ENCODE measurements at regions not wholly inside any gene's neighbourhood (a gene's known extent, or its start where the extent isn't known, plus 50 kb on each side); places are given as distances from the start of the nearest gene placed in this dataset.
"Not testable (repeated sequence)": the region's sequence is repeated elsewhere in the genome, so short reads cannot be mapped to it uniquely, and the experiment has no call there.

- no peak for DNase-seq
Measured at GRCh38 chr16:65751622-65752521, 614.6 kb upstream of the CDH5 start.

- DNase-seq = no peak
Measured at GRCh38 chr16:65749506-65749905, 617.0 kb upstream of the CDH5 start.

- no peak for DNase-seq
Measured at GRCh38 chr16:65746941-65747340, 619.5 kb upstream of the CDH5 start.

GRCh38 chr16:65745201-65745708 lies 621.2 kb upstream of the CDH5 start:
- no peak for DNase-seq

- DNase-seq = no peak
Measured at GRCh38 chr16:65744401-65744800, 622.1 kb upstream of the CDH5 start.

- DNase-seq = no peak
Measured at GRCh38 chr16:65743558-65743957, 621.7 kb upstream of the CDH11 start.

- no peak for DNase-seq
Measured at GRCh38 chr16:65740711-65741110, 618.8 kb upstream of the CDH11 start.

- DNase-seq = no peak
Measured at GRCh38 chr16:65739518-65739917, 617.7 kb upstream of the CDH11 start.

- DNase-seq = no peak
Measured at GRCh38 chr16:65737831-65738230, 616.0 kb upstream of the CDH11 start.

- DNase-seq = not testable (repeated sequence)
Measured at GRCh38 chr16:65735615-65736014, 613.8 kb upstream of the CDH11 start.

GRCh38 chr16:65733721-65734120 lies 611.9 kb upstream of the CDH11 start:
- DNase-seq = no peak

- DNase-seq = no peak
Measured at GRCh38 chr16:65731833-65732232, 610.0 kb upstream of the CDH11 start.

- no peak for DNase-seq
Measured at GRCh38 chr16:65728652-65729051, 606.8 kb upstream of the CDH11 start.

GRCh38 chr16:65728167-65728566 lies 606.3 kb upstream of the CDH11 start:
- no peak for DNase-seq

GRCh38 chr16:65727534-65728137 lies 605.8 kb upstream of the CDH11 start:
- no peak for DNase-seq

GRCh38 chr16:65725156-65725845 lies 603.4 kb upstream of the CDH11 start:
- DNase-seq = no peak

GRCh38 chr16:65722429-65722828 lies 600.6 kb upstream of the CDH11 start:
- DNase-seq = no peak

GRCh38 chr16:65717846-65718245 lies 596.0 kb upstream of the CDH11 start:
- no peak for DNase-seq

GRCh38 chr16:65716737-65717700 lies 595.2 kb upstream of the CDH11 start:
- DNase-seq = no peak

- no peak for DNase-seq
Measured at GRCh38 chr16:65713181-65713808, 591.4 kb upstream of the CDH11 start.

GRCh38 chr16:65710107-65710506 lies 588.2 kb upstream of the CDH11 start:
- DNase-seq = no peak

GRCh38 chr16:65704866-65705265 lies 583.0 kb upstream of the CDH11 start:
- no peak for DNase-seq

Measured in activated CD4-positive, alpha-beta T cell treated with anti-CD3 and anti-CD28 coated beads, Interleukin-2, amount 50 U/mL, for 16 hours (primary cell).